ENCODE measurements at regions not wholly inside any gene's neighbourhood (a gene's known extent, or its start where the extent isn't known, plus 50 kb on each side); places are given as distances from the start of the nearest gene placed in this dataset.
"Not testable (repeated sequence)": the region's sequence is repeated elsewhere in the genome, so short reads cannot be mapped to it uniquely, and the experiment has no call there.

- H3K4me1 ChIP-seq (ENCODE audit: insufficient read depth, low read length) = no peaks in the 10 kb centered on the region
- no peaks in the 10 kb centered on the region for H3K36me3 ChIP-seq (ENCODE audit: insufficient read depth, low read depth, low read length)
- no peaks in the 10 kb centered on the region for H3K9me3 ChIP-seq (ENCODE audit: insufficient read depth, low read depth, low read length)
- no peaks in the 10 kb centered on the region for H3K27me3 ChIP-seq (ENCODE audit: insufficient read depth, low read length)
- H3K27ac ChIP-seq (ENCODE audit: low read length) = no peak overlapping the region
- no peak overlapping the region for H3K9ac ChIP-seq (ENCODE audit: low read depth, low read length)
- H3K4me3 ChIP-seq (ENCODE audit: low read length) = no peak overlapping the region
Observed at GRCh38 chr2:131584380-131584779, 56.7 kb downstream of the CCDC74A start.

GRCh38 chr2:131584940-131585339 lies 57.3 kb downstream of the CCDC74A start:
- Histone ChIP-seq H3K27me3 (ENCODE audit: insufficient read depth, low read length) (no peaks in the 10 kb centered on the region), H3K36me3 (ENCODE audit: insufficient read depth, low read depth, low read length) (no peaks in the 10 kb centered on the region), H3K4me1 (ENCODE audit: insufficient read depth, low read length) (no peaks in the 10 kb centered on the region), H3K9me3 (ENCODE audit: insufficient read depth, low read depth, low read length) (no peaks in the 10 kb centered on the region), H3K4me3 (ENCODE audit: low read length) (no peak overlapping the region), H3K9ac (ENCODE audit: low read depth, low read length) (no peak overlapping the region), H3K27ac (ENCODE audit: low read length) (no peak overlapping the region)

DNA sequence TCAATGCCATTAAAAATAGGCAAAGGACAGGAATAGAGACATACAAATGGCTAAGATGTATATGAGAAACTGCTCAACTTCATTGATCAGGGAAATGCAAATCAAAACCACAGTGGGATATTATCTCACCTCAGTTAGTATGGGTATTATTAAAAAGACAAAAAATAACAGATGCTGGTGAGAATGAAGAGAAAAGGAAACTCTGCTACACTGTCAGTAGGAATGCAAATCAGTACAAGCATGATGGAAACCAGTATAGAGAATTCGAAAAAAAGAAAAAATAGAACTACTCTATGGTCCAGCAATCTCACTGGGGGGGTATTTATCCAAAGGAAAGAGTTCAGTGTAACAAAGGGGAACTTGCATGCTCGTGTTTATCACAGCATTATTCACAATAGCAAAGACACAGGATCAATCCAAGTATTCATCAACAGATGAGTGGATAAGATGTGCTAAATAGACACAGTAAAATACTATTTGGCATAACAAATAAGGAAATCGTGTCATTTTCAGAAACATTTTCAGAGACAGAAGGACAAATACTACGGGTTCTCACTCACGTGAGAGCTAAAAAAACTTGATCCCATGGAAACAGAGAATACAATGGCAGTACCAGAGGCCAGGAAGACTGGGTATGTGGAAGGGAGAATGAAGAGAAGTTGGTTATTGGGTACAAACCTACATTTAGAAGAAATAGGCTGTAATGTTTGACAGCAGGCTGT lies 60.6 kb downstream of the CCDC74A start:
- Histone ChIP-seq H3K9me3 (ENCODE audit: insufficient read depth, low read depth, low read length) (no peaks in the 10 kb centered on the region), H3K27ac (ENCODE audit: low read length) (no peak overlapping the region), H3K27me3 (ENCODE audit: insufficient read depth, low read length) (no peaks in the 10 kb centered on the region), H3K4me1 (ENCODE audit: insufficient read depth, low read length) (no peaks in the 10 kb centered on the region), H3K36me3 (ENCODE audit: insufficient read depth, low read depth, low read length) (no peaks in the 10 kb centered on the region), H3K4me3 (ENCODE audit: low read length) (no peak overlapping the region), H3K9ac (ENCODE audit: low read depth, low read length) (no peak overlapping the region)

- not testable (repeated sequence) for H3K4me1 ChIP-seq (ENCODE audit: insufficient read depth, low read length); H3K9ac ChIP-seq (ENCODE audit: low read depth, low read length); H3K9me3 ChIP-seq (ENCODE audit: insufficient read depth, low read depth, low read length); H3K27me3 ChIP-seq (ENCODE audit: insufficient read depth, low read length); H3K36me3 ChIP-seq (ENCODE audit: insufficient read depth, low read depth, low read length); H3K27ac ChIP-seq (ENCODE audit: low read length); H3K4me3 ChIP-seq (ENCODE audit: low read length)
Observed at GRCh38 chr2:131589126-131589525, 61.4 kb downstream of the CCDC74A start.

DNA sequence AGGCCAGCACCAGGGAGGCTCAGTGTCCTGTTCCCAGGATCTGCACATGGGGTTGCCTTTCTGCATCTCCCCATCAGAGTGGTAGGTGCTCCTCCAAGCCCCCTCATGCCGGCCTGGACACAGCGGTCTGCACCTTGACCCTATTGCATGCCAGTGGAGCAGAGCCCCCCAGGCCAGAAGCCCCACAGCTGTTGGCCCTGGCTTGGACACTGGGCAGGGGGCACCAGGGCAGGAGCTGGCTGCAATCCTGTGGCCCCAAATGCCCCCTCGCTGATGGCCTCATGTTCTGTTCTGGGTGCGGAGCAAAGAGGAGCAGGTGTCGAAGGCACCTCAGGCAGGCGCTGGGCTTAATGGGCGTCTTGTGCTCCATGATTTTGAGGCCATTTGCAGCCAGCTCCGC lies 62.7 kb downstream of the CCDC74A start:
- no peaks in the 10 kb centered on the region for H3K27me3 ChIP-seq (ENCODE audit: insufficient read depth, low read length)
- H3K9ac ChIP-seq (ENCODE audit: low read depth, low read length) = no peak overlapping the region
- H3K27ac ChIP-seq (ENCODE audit: low read length) = no peak overlapping the region

GRCh38 chr2:131590896-131591295 lies 63.2 kb downstream of the CCDC74A start:
- Histone ChIP-seq H3K4me1 (ENCODE audit: insufficient read depth, low read length) (no peaks in the 10 kb centered on the region), H3K27ac (ENCODE audit: low read length) (no peak overlapping the region), H3K9ac (ENCODE audit: low read depth, low read length) (no peak overlapping the region), H3K36me3 (ENCODE audit: insufficient read depth, low read depth, low read length) (no peaks in the 10 kb centered on the region), H3K9me3 (ENCODE audit: insufficient read depth, low read depth, low read length) (no peaks in the 10 kb centered on the region), H3K4me3 (ENCODE audit: low read length) (no peak overlapping the region), H3K27me3 (ENCODE audit: insufficient read depth, low read length) (no peaks in the 10 kb centered on the region)

More for the DNA sequence above, 62.7 kb downstream of the CCDC74A start:
- H3K9me3 ChIP-seq (ENCODE audit: insufficient read depth, low read depth, low read length) = no peaks in the 10 kb centered on the region
- H3K4me3 ChIP-seq (ENCODE audit: low read length) = no peak overlapping the region
- H3K4me1 ChIP-seq (ENCODE audit: insufficient read depth, low read length) = no peaks in the 10 kb centered on the region
- H3K36me3 ChIP-seq (ENCODE audit: insufficient read depth, low read depth, low read length) = no peaks in the 10 kb centered on the region

- not testable (repeated sequence) for H3K4me3 ChIP-seq (ENCODE audit: low read length); H3K9me3 ChIP-seq (ENCODE audit: insufficient read depth, low read depth, low read length); H3K27me3 ChIP-seq (ENCODE audit: insufficient read depth, low read length); H3K9ac ChIP-seq (ENCODE audit: low read depth, low read length); H3K36me3 ChIP-seq (ENCODE audit: insufficient read depth, low read depth, low read length); H3K27ac ChIP-seq (ENCODE audit: low read length); H3K4me1 ChIP-seq (ENCODE audit: insufficient read depth, low read length)
Observed at GRCh38 chr2:131596561-131596960, 68.9 kb downstream of the CCDC74A start.

DNA sequence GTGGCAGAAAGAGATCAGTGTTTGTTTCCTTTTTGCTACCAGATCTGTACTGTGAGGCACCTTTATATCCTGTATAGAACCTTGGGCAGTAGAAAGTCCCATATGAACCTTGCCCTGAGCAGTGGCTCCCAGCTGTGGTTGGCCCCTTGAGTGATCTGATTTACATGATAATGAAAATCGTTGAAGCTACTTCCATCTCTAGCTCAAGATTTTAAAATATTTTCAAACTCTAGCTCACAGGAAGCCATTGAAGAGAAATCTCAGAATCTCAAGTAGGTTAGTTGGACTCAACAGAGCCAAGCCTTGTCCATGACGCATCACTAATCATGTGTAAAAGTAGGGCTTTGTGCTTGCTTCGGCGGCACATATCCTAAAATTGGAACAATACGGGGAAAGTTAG lies 74.8 kb downstream of the CCDC74A start:
- H3K9ac ChIP-seq (ENCODE audit: low read depth, low read length); H3K4me3 ChIP-seq (ENCODE audit: low read length); H3K36me3 ChIP-seq (ENCODE audit: insufficient read depth, low read depth, low read length); H3K27ac ChIP-seq (ENCODE audit: low read length); H3K27me3 ChIP-seq (ENCODE audit: insufficient read depth, low read length); H3K9me3 ChIP-seq (ENCODE audit: insufficient read depth, low read depth, low read length); H3K4me1 ChIP-seq (ENCODE audit: insufficient read depth, low read length): not testable (repeated sequence)

- H3K27me3 ChIP-seq (ENCODE audit: insufficient read depth, low read length); H3K36me3 ChIP-seq (ENCODE audit: insufficient read depth, low read depth, low read length); H3K4me1 ChIP-seq (ENCODE audit: insufficient read depth, low read length): not testable (repeated sequence)
Observed at GRCh38 chr2:131604652-131605051, 77.0 kb downstream of the CCDC74A start.

DNA sequence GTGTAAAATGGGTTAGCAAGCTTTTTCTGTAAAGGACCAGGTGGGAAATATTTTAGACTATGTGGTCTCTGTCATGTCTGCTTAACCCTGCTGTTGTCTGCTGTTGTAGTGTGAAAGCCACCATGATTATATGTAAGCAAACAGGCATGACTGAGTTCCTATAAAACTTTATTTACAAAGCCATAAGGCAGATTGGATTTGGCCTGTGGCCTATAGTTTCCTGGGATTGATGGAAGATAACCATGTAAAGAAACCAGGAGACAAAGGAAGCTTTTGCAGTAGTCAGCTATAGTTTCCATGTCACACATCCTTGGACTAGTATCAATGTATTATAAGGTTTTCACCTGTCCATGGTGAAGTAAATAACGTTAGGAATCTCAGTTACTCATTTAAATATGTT lies 78.7 kb downstream of the CCDC74A start:
- H3K9me3 ChIP-seq (ENCODE audit: insufficient read depth, low read depth, low read length); H3K4me1 ChIP-seq (ENCODE audit: insufficient read depth, low read length); H3K36me3 ChIP-seq (ENCODE audit: insufficient read depth, low read depth, low read length); H3K9ac ChIP-seq (ENCODE audit: low read depth, low read length); H3K27ac ChIP-seq (ENCODE audit: low read length); H3K27me3 ChIP-seq (ENCODE audit: insufficient read depth, low read length); H3K4me3 ChIP-seq (ENCODE audit: low read length): not testable (repeated sequence)

More at GRCh38 chr2:131604652-131605051, 77.0 kb downstream of the CCDC74A start:
- not testable (repeated sequence) for H3K9me3 ChIP-seq (ENCODE audit: insufficient read depth, low read depth, low read length); H3K9ac ChIP-seq (ENCODE audit: low read depth, low read length); H3K27ac ChIP-seq (ENCODE audit: low read length); H3K4me3 ChIP-seq (ENCODE audit: low read length)

GRCh38 chr2:131607056-131607455 lies 79.4 kb downstream of the CCDC74A start:
- not testable (repeated sequence) for H3K9me3 ChIP-seq (ENCODE audit: insufficient read depth, low read depth, low read length); H3K27ac ChIP-seq (ENCODE audit: low read length); H3K36me3 ChIP-seq (ENCODE audit: insufficient read depth, low read depth, low read length); H3K4me1 ChIP-seq (ENCODE audit: insufficient read depth, low read length); H3K27me3 ChIP-seq (ENCODE audit: insufficient read depth, low read length); H3K9ac ChIP-seq (ENCODE audit: low read depth, low read length); H3K4me3 ChIP-seq (ENCODE audit: low read length)

- H3K9me3 ChIP-seq (ENCODE audit: insufficient read depth, low read depth, low read length); H3K27me3 ChIP-seq (ENCODE audit: insufficient read depth, low read length); H3K4me3 ChIP-seq (ENCODE audit: low read length); H3K27ac ChIP-seq (ENCODE audit: low read length); H3K9ac ChIP-seq (ENCODE audit: low read depth, low read length); H3K4me1 ChIP-seq (ENCODE audit: insufficient read depth, low read length); H3K36me3 ChIP-seq (ENCODE audit: insufficient read depth, low read depth, low read length): not testable (repeated sequence)
Observed at GRCh38 chr2:131614539-131614938, 86.9 kb downstream of the CCDC74A start.
